GM21576 (cell line): ENCODE measurements at regions not wholly inside any gene's neighbourhood (a gene's known extent, or its start where the extent isn't known, plus 50 kb on each side); places are given as distances from the start of the nearest gene placed in this dataset.
"Not testable (repeated sequence)": the region's sequence is repeated elsewhere in the genome, so short reads cannot be mapped to it uniquely, and the experiment has no call there.

Experiments used
- ATAC-seq: cut with Tn5 transposase; IDR thresholded peaks from one replicate; pipeline ENCODE4 v1.9.1; 2021; ENCODE audit warnings: mild to moderate bottlenecking, moderate library complexity; ENCODE audit not compliant: unreplicated experiment

DNA sequence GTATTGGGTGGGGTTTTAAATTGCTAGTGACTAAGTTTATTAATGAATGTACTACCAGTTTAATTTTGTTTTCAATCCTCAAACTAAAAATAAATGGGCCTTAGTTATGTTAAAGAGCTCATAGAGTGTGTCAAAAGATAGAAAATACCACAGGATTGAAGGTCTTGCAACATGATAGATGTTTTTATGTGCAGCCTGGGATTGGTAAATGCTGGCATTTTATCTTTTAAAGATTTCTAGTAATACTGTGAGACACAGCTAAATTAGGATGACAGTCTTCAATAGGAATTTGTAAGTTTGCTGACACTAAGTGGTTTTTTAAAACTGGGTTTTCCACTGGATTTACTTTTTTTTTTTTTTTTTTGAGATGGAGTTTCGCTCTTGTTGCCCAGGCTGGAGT lies 122.3 kb downstream of the HAUS1 start:
- no peak for ATAC-seq

DNA sequence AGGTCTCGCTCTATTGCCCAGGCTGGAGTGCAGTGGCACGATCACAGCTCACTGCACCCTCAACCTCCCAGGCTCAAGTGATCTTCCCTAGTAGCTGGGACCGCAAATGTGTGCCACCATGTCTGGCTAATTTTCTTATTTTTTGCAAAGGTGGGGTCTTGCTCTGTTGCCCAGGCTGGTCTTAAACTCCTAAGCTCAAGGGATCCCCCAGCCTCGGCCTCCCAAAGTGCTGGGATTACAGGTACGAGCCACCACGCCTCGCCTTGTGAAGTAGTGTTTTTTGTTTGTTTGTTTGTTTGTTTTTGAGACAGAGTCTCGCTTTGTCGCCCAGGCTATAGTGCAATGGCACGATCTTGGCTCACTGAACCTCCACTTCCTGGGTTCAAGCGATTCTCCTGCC lies 125.5 kb downstream of the HAUS1 start:
- not testable (repeated sequence) for ATAC-seq

DNA sequence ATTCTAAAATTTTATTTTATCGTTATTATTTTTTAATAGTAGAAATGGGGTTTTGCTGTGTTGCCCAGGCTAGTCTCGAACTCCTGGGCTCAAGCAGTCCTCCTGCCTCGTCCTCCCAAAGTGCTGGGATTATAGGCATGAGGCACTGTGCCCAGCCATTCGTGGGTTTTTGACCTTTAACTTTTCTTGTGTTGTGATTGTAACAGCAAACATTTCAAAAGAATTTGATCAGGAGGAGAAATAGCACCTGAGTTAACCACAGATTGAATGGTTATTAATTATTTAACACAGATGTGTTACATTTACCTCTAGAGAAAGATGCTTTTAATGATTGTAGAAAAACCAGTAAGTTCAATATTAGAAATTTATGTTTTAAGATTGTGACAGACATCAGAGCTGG lies 132.0 kb downstream of the HAUS1 start:
- ATAC-seq = no peak

DNA sequence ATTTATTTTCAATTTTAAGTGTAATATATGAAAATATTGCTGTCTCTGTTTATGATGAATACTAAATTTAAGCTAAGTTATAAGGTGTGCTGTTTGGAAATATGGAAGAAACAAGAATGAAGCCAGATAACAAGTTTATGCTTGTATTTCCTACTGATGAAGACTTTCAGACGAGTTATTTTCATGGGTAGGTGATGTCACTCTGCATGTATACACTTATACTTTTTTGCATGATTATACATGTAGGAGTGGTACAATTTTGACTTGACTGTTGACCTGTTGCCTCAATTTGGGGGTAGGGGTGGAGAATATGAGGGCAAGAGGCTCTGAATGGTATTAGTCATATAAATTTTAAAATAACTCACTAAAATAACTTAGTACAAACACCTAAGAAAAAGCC lies 133.7 kb downstream of the HAUS1 start:
- ATAC-seq = no peak

DNA sequence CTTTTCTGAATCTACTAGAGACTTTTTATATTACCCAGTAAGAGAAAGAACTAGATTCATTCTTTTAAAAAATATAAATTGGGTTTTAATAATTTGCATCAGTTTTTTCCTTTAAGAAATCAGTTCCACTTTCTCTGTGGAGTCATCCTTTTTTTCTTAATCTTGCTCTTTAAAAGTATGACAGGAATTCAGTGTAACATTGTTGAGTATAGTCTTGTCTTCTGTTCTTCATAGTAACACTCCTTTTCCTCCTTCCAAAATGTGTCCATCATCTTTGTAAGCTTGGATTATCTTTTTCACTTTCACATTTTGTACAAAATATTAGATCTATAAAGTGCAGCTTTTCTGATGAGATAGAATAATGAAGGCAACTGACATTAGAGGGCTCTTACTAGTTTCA lies 135.4 kb downstream of the HAUS1 start:
- no peak for ATAC-seq

DNA sequence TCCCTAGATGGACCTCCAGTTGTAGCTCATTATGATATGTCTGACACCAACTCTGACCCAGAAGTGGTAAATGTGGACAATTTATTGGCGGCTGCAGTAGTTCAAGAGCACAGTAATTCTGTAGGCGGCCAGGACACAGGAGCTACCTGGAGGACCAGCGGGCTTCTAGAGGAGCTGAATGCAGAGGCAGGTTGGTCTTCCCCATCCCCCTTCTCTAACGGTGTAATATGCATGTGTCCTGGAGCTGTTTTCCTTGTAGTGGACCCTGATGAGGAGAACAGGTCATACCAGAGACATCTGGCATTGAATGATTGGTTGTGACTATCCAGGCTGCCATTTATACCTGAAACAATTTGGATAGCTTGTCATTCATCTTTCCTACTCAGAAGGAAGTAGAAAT lies 135.8 kb downstream of the HAUS1 start:
- ATAC-seq = no peak

DNA sequence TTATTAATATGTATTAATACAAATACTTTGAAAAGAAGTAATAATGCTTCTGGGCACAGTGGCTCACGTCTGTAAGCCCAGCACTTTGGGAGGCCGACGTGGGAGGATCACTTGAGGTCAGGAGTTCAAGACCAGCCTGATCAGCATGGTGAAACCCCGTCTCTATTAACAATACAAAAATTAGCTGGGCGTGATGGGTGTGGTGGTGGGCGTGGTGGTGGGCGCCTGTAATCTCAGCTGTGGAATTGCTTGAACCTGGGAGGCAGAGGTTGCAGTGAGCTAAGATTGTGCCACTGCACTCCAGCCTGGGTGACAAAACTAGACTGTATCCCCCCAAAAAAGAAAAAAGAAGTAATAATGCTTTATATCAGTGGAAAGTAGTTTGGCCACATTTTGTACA lies 137.2 kb downstream of the HAUS1 start:
- ATAC-seq = not testable (repeated sequence)

DNA sequence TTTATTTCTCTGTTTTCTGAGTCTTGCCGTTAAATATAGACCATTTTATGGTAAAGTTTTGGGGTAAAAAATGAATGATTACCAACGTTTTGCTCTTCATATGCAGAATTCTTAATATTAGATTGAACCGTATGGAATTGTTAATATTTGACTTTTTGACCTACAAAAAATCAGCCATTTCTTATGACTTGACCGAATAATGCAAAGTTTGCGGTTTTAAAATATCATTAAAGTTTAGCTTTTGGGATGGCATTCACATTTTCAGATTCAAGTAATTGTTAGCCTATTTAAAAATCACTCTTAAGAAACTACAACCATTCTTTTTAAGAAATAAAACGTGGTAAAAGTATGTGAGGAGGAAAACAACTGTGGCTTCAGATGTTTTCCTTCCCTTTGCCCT lies 138.0 kb downstream of the HAUS1 start:
- ATAC-seq = no peak

DNA sequence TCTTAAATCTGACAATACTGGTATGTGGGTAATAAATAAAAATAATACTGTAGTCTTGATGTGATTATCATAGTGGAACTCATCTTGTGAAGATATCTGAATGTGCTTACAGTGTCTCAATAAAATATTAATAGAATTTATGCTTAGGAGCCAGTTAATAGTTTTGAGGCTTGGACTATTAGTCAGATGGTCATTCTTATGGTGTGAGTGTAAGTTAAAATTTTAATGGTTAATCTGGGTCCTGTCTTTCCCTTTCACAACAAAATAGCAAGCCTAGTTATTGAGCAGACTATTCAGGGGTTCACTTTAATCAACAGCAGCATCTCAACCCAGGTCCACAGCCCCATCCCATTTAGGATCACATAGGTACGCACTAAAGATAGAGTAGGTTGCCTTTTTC lies 138.9 kb downstream of the HAUS1 start:
- no peak for ATAC-seq

DNA sequence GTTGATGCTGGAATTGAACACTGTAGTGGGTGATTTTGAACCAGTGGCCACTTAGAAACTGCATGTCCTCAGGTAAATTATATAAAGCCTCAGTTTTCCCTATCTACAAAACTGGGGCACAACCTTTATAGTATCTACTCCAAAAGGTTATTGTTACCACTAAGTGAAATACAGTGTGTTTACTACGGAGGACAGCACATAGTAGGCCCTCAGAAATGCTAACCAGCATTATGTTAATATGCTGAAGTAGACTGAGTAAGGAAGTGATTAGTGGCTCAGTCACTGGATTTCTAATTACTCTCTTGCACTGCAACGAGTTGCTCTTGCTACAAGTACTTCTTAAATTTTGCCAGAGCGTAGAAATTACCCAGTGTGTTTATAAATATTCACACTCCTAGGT lies 139.5 kb downstream of the HAUS1 start:
- no peak for ATAC-seq

DNA sequence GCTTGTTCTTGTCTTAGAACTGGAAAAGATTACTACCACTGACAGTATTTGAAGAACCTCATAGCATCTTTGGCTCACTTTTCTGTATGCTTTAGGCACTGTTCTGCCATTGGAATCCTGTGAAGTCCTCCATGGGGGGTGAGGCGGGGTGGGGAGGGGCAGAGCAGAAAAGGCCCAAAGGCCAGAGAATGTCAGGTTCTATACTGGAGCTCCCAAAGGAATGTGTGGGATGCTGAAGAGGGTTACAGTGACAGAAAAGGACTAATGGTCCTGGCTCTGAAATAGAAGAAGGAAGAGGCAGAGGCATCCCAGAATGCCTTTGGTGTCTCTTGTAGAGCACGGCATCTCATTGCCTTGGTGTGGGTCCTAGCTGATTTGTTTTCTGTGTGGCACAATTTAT lies 141.9 kb downstream of the HAUS1 start:
- no peak for ATAC-seq

DNA sequence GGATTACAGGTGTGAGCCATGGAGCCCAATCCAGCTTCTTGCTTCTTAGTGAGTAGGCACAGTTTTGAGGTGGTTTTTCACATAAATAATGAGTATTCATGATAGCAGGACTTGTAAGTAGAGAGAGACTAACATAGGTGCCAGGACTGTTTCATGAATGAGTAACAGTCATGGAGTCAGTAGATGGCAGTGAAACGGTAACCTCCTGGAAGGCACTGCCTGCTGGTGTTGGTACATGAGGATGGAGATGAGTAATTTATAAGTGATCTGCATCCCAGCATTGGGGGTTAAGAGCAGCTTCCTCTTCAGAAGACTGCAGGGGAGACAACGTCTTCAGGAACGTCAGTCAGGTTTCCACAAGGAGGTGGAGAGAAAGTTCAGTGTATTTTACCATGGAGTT lies 143.8 kb downstream of the HAUS1 start:
- ATAC-seq = no peak

DNA sequence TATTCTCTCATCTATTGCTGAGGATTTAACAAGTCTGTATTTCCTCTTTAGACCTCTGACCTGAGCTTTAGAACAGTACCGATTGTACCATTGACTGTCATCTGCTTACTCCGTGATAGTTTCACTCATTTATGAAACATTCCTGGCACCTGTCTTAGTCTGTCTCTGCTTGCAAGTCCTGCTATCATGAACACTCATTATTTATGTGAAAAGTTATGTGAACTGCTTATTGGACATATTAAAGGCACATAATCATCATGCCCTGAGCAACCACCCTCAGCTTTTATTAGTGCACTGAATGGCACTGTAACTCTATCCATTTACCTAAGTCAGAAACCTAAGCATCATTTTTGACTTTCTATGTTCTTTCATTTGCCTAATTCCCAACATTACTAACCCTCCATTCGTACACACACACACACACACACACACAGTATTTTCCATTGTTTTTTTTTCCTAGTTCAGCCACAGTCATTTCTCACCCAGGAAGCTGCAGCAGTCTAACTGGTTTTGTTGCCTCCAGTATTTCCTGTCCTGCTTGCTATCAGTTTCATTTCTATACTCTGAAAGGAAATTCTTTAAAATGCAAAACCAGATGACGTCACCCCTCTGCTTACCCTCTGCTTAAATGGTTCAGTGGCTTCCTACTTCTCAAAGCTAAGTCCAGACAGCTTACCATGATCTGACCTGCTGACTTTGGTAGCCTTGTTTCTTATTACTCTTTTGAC lies 146.1 kb downstream of the HAUS1 start:
- peak; percentile 99 for ATAC-seq

DNA sequence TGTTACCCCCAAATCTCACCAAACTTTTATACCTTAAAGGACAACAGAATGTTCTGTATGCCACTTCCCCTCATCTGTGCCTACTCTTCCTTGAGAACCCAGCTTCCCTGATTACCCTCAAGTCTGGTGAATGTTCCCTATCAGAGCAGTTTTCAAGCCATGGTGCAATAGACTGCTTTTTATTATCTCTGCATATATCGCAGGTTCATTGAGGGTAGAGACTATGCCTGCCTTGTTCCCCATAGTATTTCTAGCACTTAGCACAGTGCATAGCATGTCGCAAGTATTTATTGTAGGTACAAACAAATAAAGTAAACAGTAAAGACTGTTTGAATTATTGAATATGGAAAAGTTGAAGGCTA lies 146.6 kb downstream of the HAUS1 start:
- ATAC-seq = peak; percentile 28

DNA sequence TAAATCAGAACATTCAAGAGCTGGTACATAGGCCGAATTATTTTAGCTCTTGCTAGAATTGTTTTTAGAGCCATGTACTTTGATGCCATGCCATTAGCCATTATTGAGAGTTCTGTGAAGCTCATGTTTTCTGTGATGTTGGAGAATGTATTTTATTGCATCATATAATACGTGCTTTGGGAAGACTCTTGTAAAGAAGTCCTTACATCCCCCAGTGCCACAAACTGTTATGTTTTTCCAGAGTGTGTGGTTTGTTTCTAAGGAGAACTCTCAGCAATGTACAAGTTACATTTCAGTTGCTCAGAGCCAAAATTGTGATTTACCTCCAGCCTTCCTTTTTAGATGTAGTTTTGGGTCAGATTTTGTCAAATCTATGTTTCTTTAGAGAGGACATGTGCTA lies 148.6 kb downstream of the HAUS1 start:
- ATAC-seq = no peak

DNA sequence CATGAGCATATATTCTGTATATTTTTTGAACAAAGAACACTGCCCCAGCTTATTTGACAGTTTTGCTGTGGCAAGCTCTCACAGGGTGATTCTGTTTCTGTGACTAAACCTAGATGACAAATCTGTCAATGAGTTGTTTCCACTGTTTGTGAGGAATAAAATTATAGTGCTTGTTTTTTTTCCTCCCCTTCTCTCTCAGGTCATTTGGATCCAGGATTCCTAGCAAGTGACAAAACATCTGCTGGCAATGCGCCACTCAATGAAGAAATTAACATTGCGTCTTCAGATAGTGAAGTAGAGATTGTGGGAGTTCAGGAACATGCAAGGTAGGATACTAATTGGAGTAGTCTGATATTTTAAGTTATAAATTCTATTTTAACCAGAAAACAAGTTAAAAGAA lies 149.3 kb downstream of the HAUS1 start:
- ATAC-seq = no peak

DNA sequence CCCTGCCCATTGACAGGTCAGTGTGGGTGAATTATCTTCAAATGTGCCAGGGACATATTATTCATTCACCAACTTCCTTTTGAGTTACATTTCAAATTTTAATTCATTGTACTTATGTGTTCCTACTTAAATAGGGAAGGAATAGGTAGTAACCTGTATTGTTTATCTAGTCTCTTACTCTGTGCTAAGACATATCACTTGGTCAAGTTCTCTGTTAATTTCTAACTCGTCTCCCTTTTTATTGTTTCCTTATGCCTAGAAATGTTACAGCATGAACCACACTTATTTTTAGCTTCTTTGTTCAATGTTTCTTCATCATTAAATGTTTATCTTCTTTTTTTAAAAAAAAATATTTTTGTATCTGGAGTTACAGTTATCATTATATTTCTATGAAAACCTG lies 151.9 kb downstream of the HAUS1 start:
- ATAC-seq = no peak

DNA sequence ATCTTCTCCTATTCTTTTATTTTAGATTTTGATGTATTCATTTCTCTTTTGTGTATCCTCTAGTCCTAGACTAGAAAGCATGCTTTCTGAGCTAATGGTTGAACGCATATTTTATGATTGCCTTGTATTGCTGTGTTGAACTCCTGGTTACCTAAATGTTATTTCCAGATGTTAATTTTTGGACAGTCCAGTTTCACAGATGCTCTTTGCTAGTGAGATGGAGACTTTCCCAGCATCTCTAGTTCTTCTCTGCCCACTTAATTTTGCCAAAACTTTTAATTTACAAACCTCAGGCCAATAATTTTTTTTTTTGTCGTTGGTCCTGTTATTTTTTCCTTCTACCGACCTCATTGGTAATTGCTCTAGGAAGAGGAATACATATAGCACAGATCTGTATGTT lies 153.2 kb downstream of the HAUS1 start:
- no peak for ATAC-seq

DNA sequence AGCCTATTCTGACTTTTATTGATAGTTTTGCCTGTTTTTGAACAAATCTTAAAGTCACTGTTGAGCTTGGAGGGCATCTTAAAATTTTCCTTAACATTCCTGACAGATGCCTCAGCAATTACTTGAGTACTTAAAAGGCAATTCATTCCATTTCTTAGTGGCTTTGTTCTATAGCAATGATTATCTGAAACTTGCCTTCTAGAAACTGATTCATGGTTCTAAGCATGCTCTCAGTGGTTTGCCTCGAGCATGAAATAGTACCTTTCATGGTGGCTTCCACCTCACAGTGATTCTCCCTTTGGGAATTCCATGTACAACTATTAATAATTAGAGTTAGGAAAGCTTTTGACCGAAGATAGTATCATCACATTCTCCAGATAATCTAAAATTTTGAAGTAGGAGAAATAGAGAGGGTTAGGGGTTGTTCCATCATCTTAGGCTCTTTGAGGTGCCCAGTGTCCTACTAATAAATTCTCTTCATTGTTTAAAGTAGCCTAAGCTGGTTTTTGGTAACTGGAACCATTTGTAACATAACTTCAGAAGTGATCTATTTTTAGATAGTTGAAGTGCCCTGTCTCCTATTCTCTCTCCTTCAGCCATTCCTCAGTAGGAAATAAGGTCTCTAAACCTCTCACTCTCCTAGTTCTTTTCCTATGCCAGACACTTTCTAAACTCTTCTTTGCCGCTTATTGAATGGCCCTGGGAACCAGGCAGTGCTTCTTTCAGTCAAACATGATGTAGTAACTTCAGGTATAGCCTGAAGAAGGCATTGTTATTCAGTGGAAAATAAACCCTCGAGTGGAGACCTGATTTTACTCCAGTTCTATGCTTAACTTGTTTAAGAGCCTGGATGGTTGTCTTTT lies 156.1 kb downstream of the HAUS1 start:
- ATAC-seq = no peak

DNA sequence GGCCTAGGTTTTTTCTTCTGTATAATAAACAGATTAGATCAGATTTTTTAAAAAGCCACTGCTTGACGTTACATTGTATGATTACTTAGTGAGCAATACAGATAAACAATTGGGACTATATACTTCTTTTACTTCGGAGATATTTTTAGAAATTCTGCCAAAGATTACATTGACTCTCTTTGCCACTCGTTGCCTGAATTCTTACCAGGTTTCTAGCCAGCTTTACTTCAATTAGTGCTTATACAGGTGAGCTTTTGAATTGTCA lies 156.6 kb downstream of the HAUS1 start:
- no peak for ATAC-seq

DNA sequence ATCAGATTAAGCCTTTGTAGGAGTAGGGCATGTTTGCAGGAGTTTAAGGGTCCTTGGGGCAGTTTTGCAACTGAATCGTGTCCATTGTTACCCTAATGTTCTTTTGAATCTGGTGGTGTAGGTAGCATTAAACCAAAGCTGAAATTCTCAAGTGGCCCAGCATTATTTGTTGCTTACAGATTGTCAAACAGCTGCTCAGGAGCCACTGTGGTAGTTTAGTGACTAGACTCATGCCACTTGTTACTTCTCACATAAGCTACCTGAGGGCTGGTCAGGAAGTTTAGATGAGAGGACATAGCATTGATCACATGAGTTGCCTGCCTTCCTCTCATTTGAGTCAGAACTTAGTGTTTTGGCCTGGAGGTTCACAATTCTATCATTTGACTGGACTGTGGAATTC lies 157.6 kb downstream of the HAUS1 start:
- no peak for ATAC-seq

DNA sequence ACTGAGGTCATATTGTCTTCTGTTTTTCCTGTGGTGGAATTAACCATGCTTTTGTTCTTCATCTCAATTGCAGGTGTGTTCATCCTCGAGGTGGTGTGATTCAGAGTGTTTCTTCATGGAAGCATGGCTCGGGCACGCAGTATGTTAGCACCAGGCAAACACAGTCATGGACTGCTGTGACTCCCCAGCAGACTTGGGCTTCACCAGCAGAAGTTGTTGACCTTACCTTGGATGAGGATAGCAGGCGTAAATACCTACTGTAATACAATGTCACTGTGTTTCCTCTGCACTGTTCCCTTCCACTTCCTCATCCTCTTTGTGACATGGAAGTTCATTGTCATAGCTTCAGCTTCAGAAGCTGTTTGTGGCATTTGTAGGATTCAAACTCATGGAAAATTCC lies 158.7 kb downstream of the HAUS1 start:
- no peak for ATAC-seq

DNA sequence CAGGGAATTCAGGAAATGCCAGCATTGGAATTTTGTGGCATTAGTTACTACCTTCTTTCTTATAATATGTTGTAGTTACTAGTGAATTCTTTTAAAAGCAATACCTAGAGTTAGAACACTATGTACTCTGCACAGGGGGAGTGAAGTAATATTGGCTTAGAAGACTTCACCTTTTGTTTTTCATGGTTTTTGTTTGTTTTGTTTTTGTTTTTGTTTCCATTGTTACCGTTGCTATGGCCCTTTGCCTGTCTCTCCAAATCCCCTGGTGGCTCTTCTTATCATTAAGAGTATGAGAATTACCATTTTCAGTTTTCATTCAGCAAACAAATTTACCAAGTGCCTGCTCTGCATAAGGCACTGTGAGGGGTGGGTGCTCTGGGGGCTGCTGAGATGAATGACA lies 160.1 kb downstream of the HAUS1 start:
- ATAC-seq = no peak
